Stimulated activated CD4-positive, alpha-beta T cell treated with anti-CD3 and anti-CD28 coated beads, Interleukin-12 subunit alpha, Interleukin-12 subunit beta, amount 100 ng/mL, for 24 hours (primary cell): ENCODE measurements at regions not wholly inside any gene's neighbourhood (a gene's known extent, or its start where the extent isn't known, plus 50 kb on each side); places are given as distances from the start of the nearest gene placed in this dataset.
"Not testable (repeated sequence)": the region's sequence is repeated elsewhere in the genome, so short reads cannot be mapped to it uniquely, and the experiment has no call there.

Experiments
- DNase-seq, 2 experiments: peaks; one replicate each; pipeline ENCODE4 v3.0.0-alpha.2; 2020; ENCODE audit warnings: low read depth in 2 of 2

GRCh38 chr2:236348279-236348678 is 84.1 kb upstream of the ASB18 start:
- no peak for DNase-seq

GRCh38 chr2:236348976-236349375 is 84.8 kb upstream of the ASB18 start:
- no peak for DNase-seq

- no peak for DNase-seq
These were observed 86.2 kb upstream of the ASB18 start for GRCh38 chr2:236350426-236350825.

- no peak for DNase-seq
These were observed 87.8 kb upstream of the ASB18 start for GRCh38 chr2:236351966-236352525.

- DNase-seq: peak in 1 of 2 experiments; percentile 19
These were observed 88.8 kb upstream of the ASB18 start for GRCh38 chr2:236352761-236353593.

GRCh38 chr2:236353594-236353942 is 89.4 kb upstream of the ASB18 start:
- DNase-seq: no peak

GRCh38 chr2:236354056-236354940 is 90.1 kb upstream of the ASB18 start:
- no peak for DNase-seq

- no peak for DNase-seq
These were observed 90.9 kb upstream of the ASB18 start for GRCh38 chr2:236354973-236355595.

GRCh38 chr2:236355911-236356310 is 91.7 kb upstream of the ASB18 start:
- DNase-seq: no peak

GRCh38 chr2:236356321-236356720 is 92.1 kb upstream of the ASB18 start:
- not testable (repeated sequence) for DNase-seq

GRCh38 chr2:236358482-236358881 is 94.3 kb upstream of the ASB18 start:
- DNase-seq: not testable (repeated sequence)

- DNase-seq: no peak
These were observed 95.3 kb upstream of the ASB18 start for GRCh38 chr2:236359426-236360045.

GRCh38 chr2:236360496-236360895 is 96.3 kb upstream of the ASB18 start:
- no peak for DNase-seq

GRCh38 chr2:236363711-236364277 is 99.6 kb upstream of the ASB18 start:
- no peak for DNase-seq

GRCh38 chr2:236365258-236366048 is 101.2 kb upstream of the ASB18 start:
- no peak for DNase-seq

GRCh38 chr2:236366049-236366387 is 101.8 kb upstream of the ASB18 start:
- DNase-seq: no peak

GRCh38 chr2:236366397-236366796 is 102.2 kb upstream of the ASB18 start:
- DNase-seq: peak in 1 of 2 experiments; percentile 6

- DNase-seq: no peak
These were observed 103.5 kb upstream of the ASB18 start for GRCh38 chr2:236367506-236368289.

GRCh38 chr2:236369661-236370062 is 105.5 kb upstream of the ASB18 start:
- DNase-seq: no peak
